Esophagus muscularis mucosa (tissue), 4 donors: ENCODE measurements at regions not wholly inside any gene's neighbourhood (a gene's known extent, or its start where the extent isn't known, plus 50 kb on each side); places are given as distances from the start of the nearest gene placed in this dataset.

Experiments used
- DNase-seq: peaks from one replicate; pipeline ENCODE4 v3.0.0-alpha.2; 2017; ENCODE audit errors: extremely low spot score
- H3K27ac ChIP-seq, 4 donors: fragments of 200-600 bp; sonication (generic); replicated peaks in 1 of 4; 1 replicate in 3 of 4; 2 replicates in 1 of 4; pipeline ENCODE4 v1.5.1; 2016 to 2019; ENCODE audit warnings: mild to moderate bottlenecking in 1 of 4
- H3K27me3 ChIP-seq, 4 donors: fragments of 200-600 bp; sonication (generic); one replicate each; pipeline versions ENCODE4 v1.5.1 to v1.6.0; 2016 to 2019
- H3K36me3 ChIP-seq, 4 donors: fragments of 200-600 bp; sonication (generic); one replicate each; pipeline ENCODE4 v1.5.1; 2016 to 2019
- H3K4me1 ChIP-seq, 4 donors: fragments of 200-600 bp; sonication (generic); one replicate each; pipeline ENCODE4 v1.5.1; 2016 to 2019
- H3K4me3 ChIP-seq, 4 donors: fragments of 200-600 bp; sonication (generic); 1 replicate in 2 of 4; 2 replicates in 2 of 4; pipeline ENCODE4 v1.5.1; 2016 to 2019; ENCODE audit warnings: mild to moderate bottlenecking in 4 of 4, moderate library complexity in 1 of 4
- H3K9me3 ChIP-seq, 4 donors: fragments of 200-600 bp; sonication (generic); 1 replicate in 3 of 4; 2 replicates in 1 of 4; pipeline ENCODE4 v1.5.1; 2016 to 2019
- EP300 ChIP-seq: sonication (generic); formaldehyde crosslinking; IDR thresholded peaks from one replicate; pipeline ENCODE4 v1.6.1; 2017; ENCODE audit warnings: antibody characterized with exemption
- POLR2A ChIP-seq: fragments of 450-650 bp; IDR thresholded peaks from one replicate; pipeline ENCODE4 v1.6.1; 2017; ENCODE audit warnings: antibody characterized with exemption, moderate library complexity, mild to moderate bottlenecking, low read depth
- POLR2AphosphoS5 ChIP-seq, 2 donors: sonication (generic); formaldehyde crosslinking; IDR thresholded peaks; one replicate each; pipeline ENCODE4 v1.6.1; 2017; ENCODE audit warnings: antibody characterized with exemption in 2 of 2
- WGBS: methylation state at CpG from one replicate; pipeline ENCODE4 v1.1.5; 2018; 5-methylcytosine and 5-hydroxymethylcytosine counted together
- intact Hi-C: fragments of 100-400 bp; cut with DNase I; formaldehyde crosslinking; loops from one replicate; pipeline ENCODE4 v1.15.1; 2023
- TF ChIP-seq, protein P1 (sequence below), 3 experiments: fragments of 200-600 bp in 2 of 3; fragments of 450-650 bp in 1 of 3; sonication (generic) in 2 of 3; IDR thresholded peaks; one replicate each; pipeline ENCODE4 v1.5.1; 2017 to 2019; ENCODE audit warnings: antibody characterized with exemption in 3 of 3, mild to moderate bottlenecking in 2 of 3, moderate library complexity in 1 of 3

DNA sequence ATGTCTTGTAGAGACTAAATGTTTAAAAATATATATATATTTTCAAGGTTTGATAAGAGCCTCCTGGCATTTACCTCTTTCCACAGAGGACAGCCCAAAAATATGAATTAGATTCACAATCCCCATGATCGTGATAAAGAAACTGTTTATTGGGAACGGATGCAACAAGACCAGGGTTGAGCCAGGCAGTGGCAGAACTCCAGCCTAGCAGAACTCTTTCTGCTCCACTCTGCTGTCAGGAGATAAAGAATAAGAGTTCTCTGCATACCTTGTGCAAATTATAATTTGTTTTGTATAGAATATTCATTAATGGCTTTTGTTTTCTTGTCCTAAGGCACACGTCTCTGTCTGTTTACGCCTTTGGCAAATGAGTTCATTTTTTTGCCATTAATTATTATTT lies 472.2 kb downstream of the TUSC1 start:
- Histone ChIP-seq H3K4me1 (peaks cover 0 to 35% (median 20%) of the 10 kb centered on the region in 4 donors), H3K27ac (no peak overlapping the region), H3K9me3 (no peaks in the 10 kb centered on the region), H3K36me3 (no peaks in the 10 kb centered on the region), H3K27me3 (no peaks in the 10 kb centered on the region), H3K4me3 (no peak overlapping the region)
- intact Hi-C loops, result no loop called here
- DNase-seq, result no peak
- TF ChIP-seq POLR2A, result no peak
- TF ChIP-seq, protein P1, sequence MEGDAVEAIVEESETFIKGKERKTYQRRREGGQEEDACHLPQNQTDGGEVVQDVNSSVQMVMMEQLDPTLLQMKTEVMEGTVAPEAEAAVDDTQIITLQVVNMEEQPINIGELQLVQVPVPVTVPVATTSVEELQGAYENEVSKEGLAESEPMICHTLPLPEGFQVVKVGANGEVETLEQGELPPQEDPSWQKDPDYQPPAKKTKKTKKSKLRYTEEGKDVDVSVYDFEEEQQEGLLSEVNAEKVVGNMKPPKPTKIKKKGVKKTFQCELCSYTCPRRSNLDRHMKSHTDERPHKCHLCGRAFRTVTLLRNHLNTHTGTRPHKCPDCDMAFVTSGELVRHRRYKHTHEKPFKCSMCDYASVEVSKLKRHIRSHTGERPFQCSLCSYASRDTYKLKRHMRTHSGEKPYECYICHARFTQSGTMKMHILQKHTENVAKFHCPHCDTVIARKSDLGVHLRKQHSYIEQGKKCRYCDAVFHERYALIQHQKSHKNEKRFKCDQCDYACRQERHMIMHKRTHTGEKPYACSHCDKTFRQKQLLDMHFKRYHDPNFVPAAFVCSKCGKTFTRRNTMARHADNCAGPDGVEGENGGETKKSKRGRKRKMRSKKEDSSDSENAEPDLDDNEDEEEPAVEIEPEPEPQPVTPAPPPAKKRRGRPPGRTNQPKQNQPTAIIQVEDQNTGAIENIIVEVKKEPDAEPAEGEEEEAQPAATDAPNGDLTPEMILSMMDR (IDR thresholded peaks at IDR 0.05), result no peak
- TF ChIP-seq POLR2AphosphoS5 (IDR thresholded peaks at IDR 0.05), result no peak
- TF ChIP-seq EP300, result no peak
- WGBS, result 69% methylated on average over 4 of the region's 4 CpGs

DNA sequence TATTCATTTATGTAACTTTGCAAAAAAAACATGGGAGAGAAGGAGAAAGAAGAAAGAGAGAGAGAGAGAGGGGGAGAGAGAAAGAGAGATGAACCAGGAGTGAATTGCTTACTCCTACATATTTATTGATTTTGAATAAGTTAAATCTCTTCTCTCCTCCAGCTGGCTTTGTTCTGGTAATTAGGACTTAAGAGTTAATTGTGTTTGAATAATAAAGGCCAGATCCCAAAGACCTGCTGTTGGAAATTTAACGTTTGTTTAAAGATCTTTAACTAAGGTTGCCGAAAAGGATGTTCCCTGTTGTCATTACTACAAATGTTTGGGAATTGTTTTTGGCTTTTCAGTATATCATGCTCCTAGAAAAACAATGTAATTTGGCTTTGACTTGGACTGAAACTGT lies 473.0 kb downstream of the TUSC1 start:
- Histone ChIP-seq H3K9me3 (no peaks in the 10 kb centered on the region), H3K27ac (no peak overlapping the region), H3K4me3 (no peak overlapping the region), H3K4me1 (peaks cover 0 to 30% (median 20%) of the 10 kb centered on the region in 4 donors), H3K36me3 (no peaks in the 10 kb centered on the region), H3K27me3 (no peaks in the 10 kb centered on the region)
- 62% methylated on average over 2 of the region's 2 CpGs for WGBS
- intact Hi-C loops, result no loop called here
- TF ChIP-seq, protein P1 (IDR thresholded peaks at IDR 0.05), result no peak
- TF ChIP-seq POLR2A (no peak), EP300 (no peak), POLR2AphosphoS5 (IDR thresholded peaks at IDR 0.05) (no peak)
- DNase-seq, result no peak

DNA sequence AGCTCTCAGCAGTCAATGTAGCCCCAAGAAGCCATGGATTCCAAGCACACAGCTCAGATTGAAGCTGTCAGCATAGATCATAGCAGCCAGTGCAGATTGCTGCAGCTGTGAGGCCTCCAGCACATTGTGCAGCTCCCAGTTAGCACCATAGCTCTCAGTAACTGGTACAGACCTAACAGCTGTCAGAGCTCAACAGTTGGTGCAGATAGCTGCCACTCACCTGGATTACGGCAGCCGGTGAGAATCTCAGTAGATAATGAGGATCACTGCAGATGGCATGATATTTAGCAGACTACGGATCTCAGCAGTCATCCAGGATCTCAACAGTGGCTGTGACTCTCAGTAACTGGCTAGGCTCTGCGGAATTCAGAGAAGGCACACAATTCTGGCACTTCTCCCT lies 500.4 kb downstream of the TUSC1 start:
- no peak for DNase-seq
- TF ChIP-seq, protein P1 (IDR thresholded peaks at IDR 0.05), result no peak
- no peak for TF ChIP-seq EP300
- no peak for TF ChIP-seq POLR2A
- no peak for TF ChIP-seq POLR2AphosphoS5 (IDR thresholded peaks at IDR 0.05)
- H3K9me3 ChIP-seq, result peaks cover 0 to 16% (median 5%) of the 10 kb centered on the region in 4 donors
- H3K4me1 ChIP-seq, result no peaks in the 10 kb centered on the region
- intact Hi-C loops, result no loop called here
- no peak overlapping the region for H3K4me3 ChIP-seq
- no peaks in the 10 kb centered on the region for H3K27me3 ChIP-seq
- WGBS, result 75% methylated on average over 4 of the region's 4 CpGs
- no peak overlapping the region for H3K27ac ChIP-seq
- no peaks in the 10 kb centered on the region for H3K36me3 ChIP-seq

DNA sequence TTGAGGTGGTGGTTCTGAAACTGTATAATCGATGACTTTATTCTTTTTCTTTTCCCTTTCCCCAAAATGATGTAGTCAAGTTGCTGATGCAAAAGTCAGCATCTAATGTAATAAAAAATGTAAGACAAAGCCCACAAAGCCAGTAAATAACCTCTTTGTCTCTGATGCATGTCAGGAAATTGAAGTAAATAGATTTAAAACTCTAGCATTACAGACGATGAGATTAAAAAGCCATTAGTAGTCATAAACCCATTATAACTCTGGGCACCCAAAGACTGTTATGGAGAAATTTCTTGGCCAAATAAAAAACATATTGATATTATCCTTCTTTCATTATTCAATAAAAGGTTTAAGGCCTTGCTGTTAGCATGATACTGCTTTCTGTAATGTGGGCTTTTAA lies 548.7 kb downstream of the TUSC1 start:
- Histone ChIP-seq H3K27ac (no peak overlapping the region), H3K9me3 (no peaks in the 10 kb centered on the region), H3K4me1 (peaks cover 0 to 5% (median 0%) of the 10 kb centered on the region in 4 donors), H3K36me3 (no peaks in the 10 kb centered on the region), H3K4me3 (no peak overlapping the region), H3K27me3 (no peaks in the 10 kb centered on the region)
- intact Hi-C loops, result no loop called here
- TF ChIP-seq, protein P1 (IDR thresholded peaks at IDR 0.05), result no peak
- DNase-seq, result no peak
- WGBS, result 84% methylated on average over 2 of the region's 2 CpGs

DNA sequence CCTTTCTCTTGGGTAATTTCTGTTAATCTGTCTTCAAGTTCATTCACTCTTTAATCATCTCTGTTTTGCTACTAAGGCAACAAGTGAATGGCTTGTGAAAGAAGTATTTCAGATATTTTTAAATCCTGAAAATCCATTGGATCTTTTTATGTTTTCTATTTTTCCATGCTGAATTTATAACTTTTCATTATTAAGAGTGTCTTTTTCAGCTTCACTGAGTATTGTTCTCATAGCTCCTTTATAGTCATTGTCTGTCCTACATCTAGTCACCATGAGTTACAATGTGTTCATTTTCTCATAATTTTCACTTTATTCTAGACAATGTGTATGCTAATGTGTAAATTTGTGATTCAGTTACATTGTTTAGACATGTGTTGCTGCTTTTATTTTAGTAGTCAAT lies 556.4 kb downstream of the TUSC1 start:
- Histone ChIP-seq H3K9me3 (no peaks in the 10 kb centered on the region), H3K4me3 (no peak overlapping the region), H3K4me1 (peaks cover 0 to 10% (median 0%) of the 10 kb centered on the region in 4 donors), H3K36me3 (no peaks in the 10 kb centered on the region), H3K27ac (no peak overlapping the region), H3K27me3 (no peaks in the 10 kb centered on the region)
- TF ChIP-seq POLR2A (no peak), POLR2AphosphoS5 (IDR thresholded peaks at IDR 0.05) (no peak), EP300 (no peak)
- TF ChIP-seq, protein P1 (IDR thresholded peaks at IDR 0.05), result no peak
- no peak for DNase-seq
- intact Hi-C loops, result no loop called here
